ENCODE measurements at regions not wholly inside any gene's neighbourhood (a gene's known extent, or its start where the extent isn't known, plus 50 kb on each side); places are given as distances from the start of the nearest gene placed in this dataset.

- TF ChIP-seq TCF4 (CRISPR knock-in tag; IDR thresholded peaks at IDR 0.05; ENCODE audit: borderline replicate concordance) (no peak), ZFP3 (CRISPR knock-in tag; IDR thresholded peaks at IDR 0.05) (no peak), CSRNP3 (CRISPR knock-in tag; IDR thresholded peaks at IDR 0.05) (no peak), ARNTL (CRISPR knock-in tag; IDR thresholded peaks at IDR 0.05; ENCODE audit: borderline replicate concordance, low read depth) (no peak), TOX (CRISPR knock-in tag; IDR thresholded peaks at IDR 0.05; ENCODE audit: borderline replicate concordance) (no peak)
- TF ChIP-seq, protein P1, sequence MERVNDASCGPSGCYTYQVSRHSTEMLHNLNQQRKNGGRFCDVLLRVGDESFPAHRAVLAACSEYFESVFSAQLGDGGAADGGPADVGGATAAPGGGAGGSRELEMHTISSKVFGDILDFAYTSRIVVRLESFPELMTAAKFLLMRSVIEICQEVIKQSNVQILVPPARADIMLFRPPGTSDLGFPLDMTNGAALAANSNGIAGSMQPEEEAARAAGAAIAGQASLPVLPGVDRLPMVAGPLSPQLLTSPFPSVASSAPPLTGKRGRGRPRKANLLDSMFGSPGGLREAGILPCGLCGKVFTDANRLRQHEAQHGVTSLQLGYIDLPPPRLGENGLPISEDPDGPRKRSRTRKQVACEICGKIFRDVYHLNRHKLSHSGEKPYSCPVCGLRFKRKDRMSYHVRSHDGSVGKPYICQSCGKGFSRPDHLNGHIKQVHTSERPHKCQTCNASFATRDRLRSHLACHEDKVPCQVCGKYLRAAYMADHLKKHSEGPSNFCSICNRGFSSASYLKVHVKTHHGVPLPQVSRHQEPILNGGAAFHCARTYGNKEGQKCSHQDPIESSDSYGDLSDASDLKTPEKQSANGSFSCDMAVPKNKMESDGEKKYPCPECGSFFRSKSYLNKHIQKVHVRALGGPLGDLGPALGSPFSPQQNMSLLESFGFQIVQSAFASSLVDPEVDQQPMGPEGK (CRISPR knock-in tag; IDR thresholded peaks at IDR 0.05; ENCODE audit: borderline replicate concordance) = no peak
- TF ChIP-seq, protein P2, sequence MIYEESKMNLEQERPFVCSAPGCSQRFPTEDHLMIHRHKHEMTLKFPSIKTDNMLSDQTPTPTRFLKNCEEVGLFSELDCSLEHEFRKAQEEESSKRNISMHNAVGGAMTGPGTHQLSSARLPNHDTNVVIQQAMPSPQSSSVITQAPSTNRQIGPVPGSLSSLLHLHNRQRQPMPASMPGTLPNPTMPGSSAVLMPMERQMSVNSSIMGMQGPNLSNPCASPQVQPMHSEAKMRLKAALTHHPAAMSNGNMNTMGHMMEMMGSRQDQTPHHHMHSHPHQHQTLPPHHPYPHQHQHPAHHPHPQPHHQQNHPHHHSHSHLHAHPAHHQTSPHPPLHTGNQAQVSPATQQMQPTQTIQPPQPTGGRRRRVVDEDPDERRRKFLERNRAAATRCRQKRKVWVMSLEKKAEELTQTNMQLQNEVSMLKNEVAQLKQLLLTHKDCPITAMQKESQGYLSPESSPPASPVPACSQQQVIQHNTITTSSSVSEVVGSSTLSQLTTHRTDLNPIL (CRISPR knock-in tag; IDR thresholded peaks at IDR 0.05; ENCODE audit: low read depth) = no peak
These were observed 228.0 kb upstream of the DEFB112 start for GRCh38 chr6:50277774-50278173.

Data from SK-N-SH treated with all-trans-retinoic acid at 6 μM for 48 hours (cell line).